ENCODE measurements at regions not wholly inside any gene's neighbourhood (a gene's known extent, or its start where the extent isn't known, plus 50 kb on each side); places are given as distances from the start of the nearest gene placed in this dataset.

GRCh38 chr14:26773906-26774593, 176.2 kb upstream of the NOVA1 start:
- DNase-seq: no peak

- peak; percentile 43 for DNase-seq
Measured at GRCh38 chr14:26775765-26776563, 178.1 kb upstream of the NOVA1 start.

- DNase-seq: no peak
Measured at GRCh38 chr14:26791117-26791806, 193.4 kb upstream of the NOVA1 start.

- no peak for DNase-seq
Measured at GRCh38 chr14:26794731-26795130, 196.9 kb upstream of the NOVA1 start.

- no peak for DNase-seq
Measured at GRCh38 chr14:26808407-26808806, 210.6 kb upstream of the NOVA1 start.

- DNase-seq: no peak
Measured at GRCh38 chr14:26810631-26811030, 212.8 kb upstream of the NOVA1 start.

GRCh38 chr14:26811756-26812305, 214.0 kb upstream of the NOVA1 start:
- DNase-seq: no peak

GRCh38 chr14:26820138-26820537, 222.3 kb upstream of the NOVA1 start:
- DNase-seq: peak; percentile 11

GRCh38 chr14:26820572-26820971, 222.7 kb upstream of the NOVA1 start:
- no peak for DNase-seq

- no peak for DNase-seq
Measured at GRCh38 chr14:26828741-26829140, 230.9 kb upstream of the NOVA1 start.

GRCh38 chr14:26833621-26834176, 235.9 kb upstream of the NOVA1 start:
- DNase-seq: peak; percentile 4

- DNase-seq: no peak
Measured at GRCh38 chr14:26835979-26836570, 238.2 kb upstream of the NOVA1 start.

GRCh38 chr14:26839481-26839880, 241.6 kb upstream of the NOVA1 start:
- no peak for DNase-seq

GRCh38 chr14:26841326-26841725, 243.5 kb upstream of the NOVA1 start:
- DNase-seq: peak; percentile 1

- peak; percentile 80 for DNase-seq
Measured at GRCh38 chr14:26841920-26842741, 244.3 kb upstream of the NOVA1 start.

- no peak for DNase-seq
Measured at GRCh38 chr14:26845151-26845818, 247.5 kb upstream of the NOVA1 start.

GRCh38 chr14:26846388-26846787, 248.6 kb upstream of the NOVA1 start:
- no peak for DNase-seq

GRCh38 chr14:26849514-26849913, 251.7 kb upstream of the NOVA1 start:
- peak; percentile 10 for DNase-seq

- peak; percentile 79 for DNase-seq
Measured at GRCh38 chr14:26851793-26852192, 254.0 kb upstream of the NOVA1 start.

- no peak for DNase-seq
Measured at GRCh38 chr14:26855077-26855753, 257.4 kb upstream of the NOVA1 start.

Data from DMS53 (cell line).